Endothelial cell of umbilical vein (primary cell): ENCODE measurements at regions not wholly inside any gene's neighbourhood (a gene's known extent, or its start where the extent isn't known, plus 50 kb on each side); places are given as distances from the start of the nearest gene placed in this dataset. TPM values are rescaled to one million over a fixed set of nuclear protein-coding genes. Genes with fewer than 3 reads are reported as not detected.
"Not testable (repeated sequence)": the region's sequence is repeated elsewhere in the genome, so short reads cannot be mapped to it uniquely, and the experiment has no call there.

Experiments used
- BruUV-seq: library from RNA; stranded (reverse); fragments of 400-500 nt; replicated peaks from 2 replicates; lab custom pipeline; 2021; lab: Mats Ljungman, UMichigan
- CTCF ChIA-PET: fragments of 300-600, 350-600 bp; sonication (Branson Sonifier 250); formaldehyde crosslinking; loops from one replicate; lab custom pipeline; 2021; ENCODE audit warnings: antibody characterized with exemption, inconsistent platforms; lab: Charles Lee
- POLR2A ChIA-PET: fragments of 300-600, 350-600 bp; sonication (Branson Sonifier 250); formaldehyde crosslinking; loops from one replicate; lab custom pipeline; 2021; ENCODE audit warnings: antibody characterized with exemption, inconsistent platforms; lab: Charles Lee
- DNase-seq: peaks from one replicate; pipeline ENCODE4 v3.0.0-alpha.2; 2011; ENCODE audit warnings: low read depth, low spot score
- FAIRE-seq: peaks from 2 replicates; lab custom pipeline; 2011; peaks lifted over from hg19 to GRCh38; lab: Jason Lieb, UNC
- H2AFZ ChIP-seq: 2 replicates; pipeline ENCODE4 v1.6.0; 2012; ENCODE audit warnings: low read depth, low read length, control low read depth, inconsistent platforms
- H3K27ac ChIP-seq: 2 replicates; pipeline ENCODE4 v1.5.1; 2011; ENCODE audit warnings: low read depth, mild to moderate bottlenecking, control low read depth, low read length, moderate library complexity; ENCODE audit not compliant: insufficient read depth
- H3K27me3 ChIP-seq, 2 experiments: 2 replicates each; pipeline versions ENCODE4 v1.6.0 to v1.6.1; 2011; ENCODE audit warnings: low read length in 2 of 2, mixed read lengths in 1 of 2; ENCODE audit not compliant: control insufficient read depth in 2 of 2, insufficient read depth in 2 of 2
- H3K36me3 ChIP-seq, 2 experiments: 2 replicates in 1 of 2; 3 replicates in 1 of 2; pipeline ENCODE4 v1.5.1; 2011; ENCODE audit warnings: low read length in 2 of 2, mild to moderate bottlenecking in 1 of 2, moderate library complexity in 1 of 2; ENCODE audit not compliant: control insufficient read depth in 2 of 2, insufficient read depth in 2 of 2; ENCODE audit errors: extremely low read depth in 1 of 2
- H3K4me1 ChIP-seq: 3 replicates; pipeline ENCODE4 v1.5.1; 2011; ENCODE audit warnings: mild to moderate bottlenecking, low read length; ENCODE audit not compliant: control insufficient read depth, insufficient read depth; ENCODE audit errors: extremely low read depth
- H3K4me2 ChIP-seq: 2 replicates; pipeline ENCODE4 v1.6.1; 2011; ENCODE audit warnings: low read length, control low read depth, mixed read lengths; ENCODE audit not compliant: insufficient read depth
- H3K4me3 ChIP-seq, 3 experiments: fragments of 200-600 bp in 1 of 3; sonication (generic), shearing (Covaris generic) in 1 of 3; replicated peaks in 1 of 3; 2 replicates each; pipeline ENCODE4 v1.5.1; 2011 to 2016; ENCODE audit warnings: control low read depth in 3 of 3, low read length in 3 of 3, mild to moderate bottlenecking in 2 of 3, inconsistent platforms in 1 of 3, low read depth in 1 of 3, moderate library complexity in 1 of 3; ENCODE audit not compliant: insufficient read depth in 1 of 3
- H3K79me2 ChIP-seq: 2 replicates; pipeline ENCODE4 v1.6.0; 2012; ENCODE audit warnings: low read length, inconsistent platforms; ENCODE audit not compliant: control insufficient read depth, insufficient read depth
- H3K9ac ChIP-seq: replicated peaks from 2 replicates; pipeline ENCODE3; 2011; ENCODE audit warnings: low read length, control low read depth; ENCODE audit not compliant: insufficient read depth; ENCODE audit errors: extremely low read depth
- H3K9me1 ChIP-seq: replicated peaks from 3 replicates; pipeline ENCODE4 v1.6.0; 2011; ENCODE audit warnings: mild to moderate bottlenecking, low read length; ENCODE audit not compliant: control insufficient read depth, insufficient read depth; ENCODE audit errors: extremely low read depth
- H3K9me3 ChIP-seq: replicated peaks from 2 replicates; pipeline ENCODE4 v1.5.1; 2012; ENCODE audit warnings: low read length, inconsistent platforms; ENCODE audit not compliant: control insufficient read depth, insufficient read depth
- H4K20me1 ChIP-seq: replicated peaks from 2 replicates; pipeline ENCODE3; 2011; ENCODE audit warnings: mild to moderate bottlenecking, low read length; ENCODE audit not compliant: control insufficient read depth, insufficient read depth; ENCODE audit errors: extremely low read depth
- MAX ChIP-seq: IDR thresholded peaks from 2 replicates; pipeline ENCODE4 v1.6.1; 2011; ENCODE audit not compliant: insufficient read depth, insufficient read length
- dilution Hi-C: fragments of 300-500 bp; cut with MboI; formaldehyde crosslinking; loops from one replicate; pipeline ENCODE4 v1.15.0; 2019; ENCODE audit warnings: low sequenced_read_pairs; ENCODE audit not compliant: extremely low pct_ligation_motif_present
- intact Hi-C: fragments of 100-400 bp; cut with micrococcal nuclease; formaldehyde crosslinking; loops from one replicate; pipeline ENCODE4 v1.10.0; 2022
- microRNA-seq: library from miRNA; unstranded; fragments of <30 nt; microRNA quantifications from one replicate; pipeline ENCODE4 v1.2.0, GENCODE V29; 2021; ENCODE audit warnings: borderline number of aligned reads, borderline replicate concordance
- small RNA-seq: library from RNA; depleted of rRNA; stranded (forward); fragments of <200 nt; gene quantifications from one replicate; pipeline ENCODE3, GENCODE V24; 2012; ENCODE audit warnings: low replicate concordance, low read depth; ENCODE audit not compliant: insufficient read depth, insufficient read length

GRCh38 chr16:29607428-29607823 lies 55.6 kb upstream of the SPN start:
- H3K27ac ChIP-seq, POLR2A ChIA-PET, H3K9me3 ChIP-seq, H3K36me3 ChIP-seq, H3K9ac ChIP-seq, H2AFZ ChIP-seq, H3K4me3 ChIP-seq, intact Hi-C loops, dilution Hi-C loops, DNase-seq, H3K9me1 ChIP-seq, FAIRE-seq, H4K20me1 ChIP-seq, H3K27me3 ChIP-seq, CTCF ChIA-PET, BruUV-seq, H3K4me2 ChIP-seq: not testable (repeated sequence)
- Histone ChIP-seq H3K79me2 (peaks cover 71% of the 10 kb centered on the region), H3K4me1 (peaks cover 11% of the 10 kb centered on the region)

- ChIA-PET CTCF (interaction anchor here (0.7 kb wide), 1 partner anchor 668 kb away, joined by 3 read pairs; no protein-coding TSS in a partner anchor), POLR2A (interaction anchor here (1.4 kb wide), 1 partner anchor 17 kb away, joined by 3 read pairs; no protein-coding TSS in a partner anchor)
- TSS peak; percentile 90 for BruUV-seq
- FAIRE-seq (peak; percentile 90), DNase-seq (peak; percentile 34)
- dilution Hi-C loops, H3K4me1 ChIP-seq, H3K36me3 ChIP-seq, H3K27me3 ChIP-seq, H4K20me1 ChIP-seq, H3K9me3 ChIP-seq, intact Hi-C loops, H3K9me1 ChIP-seq: not testable (repeated sequence)
- Histone ChIP-seq H3K4me2 (peak overlapping the region; percentile 81), H3K27ac (peak overlapping the region; percentile 51), H3K79me2 (peaks cover 37% of the 10 kb centered on the region), H3K4me3 (peak overlapping the region; percentile 28 to 89 (median 59)), H3K9ac (peak overlapping the region; percentile 51), H2AFZ (peak overlapping the region; percentile 83)
- peak; percentile 7 for TF ChIP-seq MAX
Observed at GRCh38 chr16:29612381-29613306, 50.4 kb upstream of the SPN start.

Small RNA genes in the stretch of these regions (microRNA-seq; reads per million reads assigned to microRNA genes)
- gene MIR3680-2 = not detected

Small RNA genes in the stretch of these regions (small RNA-seq; reads per million reads assigned to genes)
- gene MIR3680-2 = not detected
